ENCODE measurements at regions not wholly inside any gene's neighbourhood (a gene's known extent, or its start where the extent isn't known, plus 50 kb on each side); places are given as distances from the start of the nearest gene placed in this dataset.

- TF ChIP-seq YY1 (IDR thresholded peaks at IDR 0.05; ENCODE audit: low read depth) = no peak
- no peak for TF ChIP-seq CEBPB (IDR thresholded peaks at IDR 0.05)
- TF ChIP-seq CREB1 (IDR thresholded peaks at IDR 0.05; ENCODE audit: low read depth) = no peak
- TF ChIP-seq ZBTB7A (IDR thresholded peaks at IDR 0.05; ENCODE audit: low read depth) = no peak
- TF ChIP-seq TCF12 (IDR thresholded peaks at IDR 0.05; ENCODE audit: low read depth) = no peak
- TF ChIP-seq NFIC (IDR thresholded peaks at IDR 0.05) = no peak
- TF ChIP-seq USF1 (IDR thresholded peaks at IDR 0.05) = no peak
Measured at GRCh38 chr4:33296876-33297455, 2576.8 kb downstream of the PCDH7 start.

GRCh38 chr4:33302321-33302720 is 2582.2 kb downstream of the PCDH7 start:
- TF ChIP-seq TAF1 (IDR thresholded peaks at IDR 0.05; ENCODE audit: low read depth) = no peak
- no peak for TF ChIP-seq YY1 (IDR thresholded peaks at IDR 0.05; ENCODE audit: low read depth)
- no peak for TF ChIP-seq FOXM1 (IDR thresholded peaks at IDR 0.05; ENCODE audit: borderline replicate concordance, low read depth)
- no peak for TF ChIP-seq CREB1 (IDR thresholded peaks at IDR 0.05; ENCODE audit: low read depth)
- no peak for TF ChIP-seq USF1 (IDR thresholded peaks at IDR 0.05)
- TF ChIP-seq MAX (IDR thresholded peaks at IDR 0.05) = no peak
- no peak for TF ChIP-seq CEBPB (IDR thresholded peaks at IDR 0.05)
- no peak for TF ChIP-seq EGR1 (IDR thresholded peaks at IDR 0.05)
- TF ChIP-seq RAD21 (IDR thresholded peaks at IDR 0.05; ENCODE audit: low read depth) = no peak
- TF ChIP-seq EP300 (IDR thresholded peaks at IDR 0.05; ENCODE audit: borderline replicate concordance) = no peak
- TF ChIP-seq TEAD4 (IDR thresholded peaks at IDR 0.05) = no peak
- no peak for TF ChIP-seq REST (IDR thresholded peaks at IDR 0.05; ENCODE audit: low read depth)
- no peak for TF ChIP-seq TCF12 (IDR thresholded peaks at IDR 0.05; ENCODE audit: low read depth)
- TF ChIP-seq NFIC (IDR thresholded peaks at IDR 0.05) = no peak
- TF ChIP-seq ZBTB7A (IDR thresholded peaks at IDR 0.05; ENCODE audit: low read depth) = no peak

GRCh38 chr4:33306131-33306530 is 2586.0 kb downstream of the PCDH7 start:
- no peak for TF ChIP-seq TAF1 (IDR thresholded peaks at IDR 0.05; ENCODE audit: low read depth)
- no peak for TF ChIP-seq FOXM1 (IDR thresholded peaks at IDR 0.05; ENCODE audit: borderline replicate concordance, low read depth)
- no peak for TF ChIP-seq CEBPB (IDR thresholded peaks at IDR 0.05)
- TF ChIP-seq TEAD4 (IDR thresholded peaks at IDR 0.05) = no peak
- no peak for TF ChIP-seq YY1 (IDR thresholded peaks at IDR 0.05; ENCODE audit: low read depth)
- no peak for TF ChIP-seq EP300 (IDR thresholded peaks at IDR 0.05; ENCODE audit: borderline replicate concordance)
- no peak for TF ChIP-seq TCF12 (IDR thresholded peaks at IDR 0.05; ENCODE audit: low read depth)

GRCh38 chr4:33316033-33316432 is 2595.9 kb downstream of the PCDH7 start:
- TF ChIP-seq YY1 (IDR thresholded peaks at IDR 0.05; ENCODE audit: low read depth) (no peak), CEBPB (IDR thresholded peaks at IDR 0.05) (no peak), MAX (IDR thresholded peaks at IDR 0.05) (no peak), FOXM1 (IDR thresholded peaks at IDR 0.05; ENCODE audit: borderline replicate concordance, low read depth) (no peak), TCF12 (IDR thresholded peaks at IDR 0.05; ENCODE audit: low read depth) (no peak), EGR1 (IDR thresholded peaks at IDR 0.05) (no peak), EP300 (IDR thresholded peaks at IDR 0.05; ENCODE audit: borderline replicate concordance) (no peak), RAD21 (IDR thresholded peaks at IDR 0.05; ENCODE audit: low read depth) (no peak), TAF1 (IDR thresholded peaks at IDR 0.05; ENCODE audit: low read depth) (no peak), TEAD4 (IDR thresholded peaks at IDR 0.05) (no peak), USF1 (IDR thresholded peaks at IDR 0.05) (no peak), CREB1 (IDR thresholded peaks at IDR 0.05; ENCODE audit: low read depth) (no peak), NFIC (IDR thresholded peaks at IDR 0.05) (no peak), ZBTB7A (IDR thresholded peaks at IDR 0.05; ENCODE audit: low read depth) (no peak), REST (IDR thresholded peaks at IDR 0.05; ENCODE audit: low read depth) (no peak)

- no peak for TF ChIP-seq TEAD4 (IDR thresholded peaks at IDR 0.05)
- TF ChIP-seq REST (IDR thresholded peaks at IDR 0.05; ENCODE audit: low read depth) = no peak
Measured at GRCh38 chr4:33316578-33316977, 2596.4 kb downstream of the PCDH7 start.
